RWPE1 (cell line): ENCODE measurements at regions not wholly inside any gene's neighbourhood (a gene's known extent, or its start where the extent isn't known, plus 50 kb on each side); places are given as distances from the start of the nearest gene placed in this dataset.
A peak's percentile ranks its signal among the peaks of the same experiment; 100 is the strongest.

Source experiments
- CTCF ChIA-PET: fragments of 350-600 bp; sonication (Branson Sonifier 250); formaldehyde crosslinking; extraction: SDS; loops from one replicate; lab custom pipeline; 2021; lab: Yijun Ruan, JAX
- POLR2A ChIA-PET: fragments of 400-600 bp; formaldehyde crosslinking; extraction: SDS; loops from one replicate; lab custom pipeline; 2020; ENCODE audit warnings: antibody characterized with exemption; ENCODE audit not compliant: low non-redundant PET; lab: Yijun Ruan, JAX
- DNase-seq: peaks from one replicate; pipeline ENCODE4 v3.0.0; 2012; ENCODE audit warnings: low spot score
- H3K27ac ChIP-seq: fragments of 450-650 bp; 2 replicates; pipeline ENCODE4 v1.5.1; 2017
- CTCF ChIP-seq: fragments of 450-650 bp; conservative IDR thresholded peaks from 2 replicates; pipeline ENCODE4 v1.5.1; 2017; ENCODE audit warnings: low read depth, mild to moderate bottlenecking

GRCh38 chr20:22455259-22455658, 129.1 kb downstream of the FOXA2 start:
- ChIA-PET POLR2A (no interaction called here), CTCF (no interaction called here)
- no peak for DNase-seq
- TF ChIP-seq CTCF = no peak
- H3K27ac ChIP-seq = no peak overlapping the region

- ChIA-PET CTCF (interaction anchor here (0.6 to 1.7 kb wide), 22 partner anchors 9 to 748 kb away, joined by 3 to 6 read pairs (median 4); partner anchors contain the start of gene PAX1), POLR2A (no interaction called here)
- TF ChIP-seq CTCF = peak; percentile 87
- no peak overlapping the region for H3K27ac ChIP-seq
- DNase-seq = peak; percentile 68
Observed at GRCh38 chr20:22453244-22454080, 130.9 kb downstream of the FOXA2 start.

GRCh38 chr20:22452442-22453011, 131.8 kb downstream of the FOXA2 start:
- no peak for DNase-seq
- ChIA-PET CTCF (interaction anchor here (0.6 to 1.7 kb wide), 23 partner anchors 8 to 747 kb away, joined by 3 to 6 read pairs (median 4); partner anchors contain the start of gene PAX1), POLR2A (no interaction called here)
- no peak for TF ChIP-seq CTCF
- no peak overlapping the region for H3K27ac ChIP-seq

- DNase-seq = no peak
- no peak for TF ChIP-seq CTCF
- no peak overlapping the region for H3K27ac ChIP-seq
- CTCF ChIA-PET = no interaction called here
- POLR2A ChIA-PET = no interaction called here
Observed at GRCh38 chr20:22450537-22450936, 133.8 kb downstream of the FOXA2 start.

- no peak for TF ChIP-seq CTCF
- no peak for DNase-seq
- ChIA-PET CTCF (no interaction called here), POLR2A (no interaction called here)
- H3K27ac ChIP-seq = no peak overlapping the region
Observed at GRCh38 chr20:22449188-22449973, 135.0 kb downstream of the FOXA2 start.

GRCh38 chr20:22447447-22447778, 137.0 kb downstream of the FOXA2 start:
- H3K27ac ChIP-seq = no peak overlapping the region
- DNase-seq = no peak
- ChIA-PET POLR2A (no interaction called here), CTCF (interaction anchor here (0.6 kb wide), 1 partner anchor 887 kb away, joined by 3 read pairs; no protein-coding TSS in a partner anchor)
- TF ChIP-seq CTCF = no peak
